ENCODE measurements at regions not wholly inside any gene's neighbourhood (a gene's known extent, or its start where the extent isn't known, plus 50 kb on each side); places are given as distances from the start of the nearest gene placed in this dataset.

DNA sequence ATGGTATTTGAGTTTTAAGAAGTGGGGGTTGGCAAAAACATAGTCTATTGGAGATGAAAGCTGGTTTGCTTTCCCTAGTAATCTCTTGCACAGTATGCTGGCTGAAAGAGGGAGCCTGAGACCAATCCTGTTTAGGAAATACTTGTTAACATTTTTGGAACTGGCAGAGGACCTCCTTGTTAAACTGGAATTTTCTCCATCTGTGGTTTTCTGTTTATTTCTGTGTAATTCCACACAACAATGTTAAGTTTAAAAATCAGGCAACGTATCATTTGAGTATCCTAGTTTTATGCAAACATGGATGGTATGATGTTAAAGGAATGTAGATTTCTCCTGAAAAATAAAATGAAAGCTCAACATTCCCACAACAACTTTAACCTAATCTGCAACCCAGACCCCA is 536.0 kb upstream of the TBL1XR1 start:
- Histone ChIP-seq H3K56ac (replicated peaks; ENCODE audit: insufficient read length, low read depth, low read length) (no peak overlapping the region), H4K5ac (ENCODE audit: insufficient read length, low read depth, low read length) (no peak overlapping the region), H3K36me3 (ENCODE audit: control insufficient read depth in 2 of 4, insufficient read depth in 4 of 4, low read length in 3 of 4) (no peaks in the 10 kb centered on the region), H2BK20ac (ENCODE audit: low read length) (no peak overlapping the region), H2BK5ac (ENCODE audit: low read depth, low read length) (no peak overlapping the region), H3K4me1 (replicated peaks in 1 of 4; ENCODE audit: control insufficient read depth in 3 of 4, insufficient read depth in 4 of 4, low read length in 3 of 4) (peaks cover 1 to 8% (median 4%) of the 10 kb centered on the region in 4 experiments; a peak in 5 of 7 replicates), H4K91ac (replicated peaks; ENCODE audit: insufficient read length, low read length) (no peak overlapping the region), H3K4me3 (ENCODE audit: extremely low read depth in 1 of 4, insufficient read depth in 2 of 4, low read depth in 3 of 4, low read length in 4 of 4) (no peak overlapping the region), H4K20me1 (replicated peaks in 1 of 2; ENCODE audit: control insufficient read depth in 1 of 2, insufficient read depth in 2 of 2, low read length in 2 of 2) (no peaks in the 10 kb centered on the region), H3K79me1 (ENCODE audit: low read depth, low read length) (no peaks in the 10 kb centered on the region), H2BK120ac (replicated peaks; ENCODE audit: low read depth, low read length) (no peak overlapping the region), H2AFZ (ENCODE audit: low read length) (no peak overlapping the region), H2BK12ac (ENCODE audit: low read depth, low read length) (no peak overlapping the region), H3K79me2 (ENCODE audit: control insufficient read depth in 1 of 2, insufficient read depth in 2 of 2, low read length in 2 of 2) (no peaks in the 10 kb centered on the region), H3K14ac (ENCODE audit: insufficient read length) (no peak overlapping the region), H3K18ac (ENCODE audit: extremely low read depth, low read length) (no peak overlapping the region), H3K9me3 (ENCODE audit: insufficient read depth in 2 of 2, low read depth in 1 of 2, low read length in 1 of 2) (no peaks in the 10 kb centered on the region), H3K4me2 (ENCODE audit: insufficient read depth in 1 of 2, low read depth in 2 of 2, low read length in 2 of 2) (no peak overlapping the region), H3K4ac (replicated peaks; ENCODE audit: insufficient read length, low read depth, low read length) (no peak overlapping the region), H4K8ac (ENCODE audit: extremely low read depth, insufficient read depth, low read length) (no peak overlapping the region), H3K9ac (replicated peaks in 1 of 4; ENCODE audit: extremely low read depth in 1 of 4, low read depth in 3 of 4, low read length in 3 of 4) (no peak overlapping the region), H3K27me3 (replicated peaks in 1 of 4; ENCODE audit: control insufficient read depth in 3 of 4, extremely low read depth in 1 of 4, insufficient read depth in 3 of 4, low read length in 3 of 4) (no peaks in the 10 kb centered on the region), H3K27ac (ENCODE audit: low read depth, low read length) (no peak overlapping the region), H2AK5ac (ENCODE audit: low read depth, low read length) (no peak overlapping the region), H3K23me2 (ENCODE audit: low read depth, low read length) (no peaks in the 10 kb centered on the region), H3K23ac (ENCODE audit: insufficient read length) (no peak overlapping the region), H2BK15ac (ENCODE audit: low read length) (no peak overlapping the region)
- DNase-seq (ENCODE audit: low read depth in 1 of 2, low spot score in 2 of 2): no peak
- CTCF ChIA-PET (ENCODE audit: partially characterized antibody): interaction anchor here (0.9 to 1.1 kb wide), 2 partner anchors 13 to 44 kb away, joined by 4 to 5 read pairs; no protein-coding TSS in a partner anchor
- 90% methylated on average over 1 of the region's 1 CpG; no CpG with 5 or more reads in 1 of the 2 experiments for WGBS, 2 experiments (ENCODE audit: extremely low coverage in 1 of 2, insufficient coverage in 1 of 2, insufficient read length in 1 of 2, insufficient replicate concordance in 2 of 2, low coverage in 1 of 2, low lambda C conversion rate in 2 of 2, missing lambda C conversion rate in 1 of 2)
- no peak for TF ChIP-seq ZNF274 (IDR thresholded peaks at IDR 0.05; ENCODE audit: borderline replicate concordance, extremely low read depth, low read length)
- TF ChIP-seq USF2 (IDR thresholded peaks at IDR 0.05; ENCODE audit: low read length): no peak
- no peak for TF ChIP-seq SIRT6 (IDR thresholded peaks at IDR 0.05; ENCODE audit: low read length)
- no peak for FAIRE-seq
- POLR2A ChIA-PET (ENCODE audit: partially characterized antibody): no interaction called here
